GM12878 (cell line): ENCODE measurements at regions not wholly inside any gene's neighbourhood (a gene's known extent, or its start where the extent isn't known, plus 50 kb on each side); places are given as distances from the start of the nearest gene placed in this dataset.

ENCODE experiments used
- ATAC-seq: fragments of 200-7000 bp; cut with Tn5 transposase; 3 replicates; pipeline ENCODE4 v1.9.1; 2020; ENCODE audit warnings: mild to moderate bottlenecking, moderate library complexity
- BruUV-seq: library from RNA; stranded (reverse); fragments of 400-500 nt; replicated peaks from 2 replicates; lab custom pipeline; 2021; lab: Mats Ljungman, UMichigan
- CTCF ChIA-PET: fragments of 300-600 bp; sonication (Branson Sonifier 250); formaldehyde crosslinking; extraction: SDS; loops from one replicate; lab custom pipeline; 2021; ENCODE audit warnings: inconsistent platforms; lab: Yijun Ruan, JAX
- POLR2A ChIA-PET: fragments of 350-600 bp; formaldehyde crosslinking; extraction: SDS; loops from one replicate; lab custom pipeline; 2021; ENCODE audit warnings: inconsistent platforms; lab: Charles Lee
- RAD21 ChIA-PET: fragments of 300-600 bp; sonication (Branson Sonifier 250); formaldehyde crosslinking; loops from one replicate; lab custom pipeline; 2023; ENCODE audit warnings: antibody characterized with exemption; ENCODE audit not compliant: unreplicated experiment; lab: Charles Lee
- SMC1A ChIA-PET: fragments of 300-600 bp; sonication (Branson Sonifier 250); formaldehyde crosslinking; loops from one replicate; lab custom pipeline; 2023; ENCODE audit not compliant: unreplicated experiment, uncharacterized antibody; lab: Charles Lee
- DNase-seq: peaks from one replicate; pipeline ENCODE4 v3.0.0-alpha.2; 2011; ENCODE audit warnings: low read depth, low spot score
- FAIRE-seq: peaks from 3 replicates; lab custom pipeline; 2011; peaks lifted over from hg19 to GRCh38; lab: Jason Lieb, UNC
- H2AFZ ChIP-seq: 2 replicates; pipeline ENCODE4 v1.6.0; 2011; ENCODE audit warnings: low read depth, low read length, control low read depth; ENCODE audit not compliant: control insufficient read depth
- H3K27ac ChIP-seq: 2 replicates; pipeline ENCODE4 v1.5.1; 2011; ENCODE audit warnings: control low read depth; ENCODE audit not compliant: control insufficient read depth, insufficient read depth
- H3K27me3 ChIP-seq, 2 experiments: replicated peaks in 1 of 2; 2 replicates each; pipeline versions ENCODE4 v1.6.0 to v1.6.1; 2011; ENCODE audit warnings: low read length in 1 of 2; ENCODE audit not compliant: control insufficient read depth in 2 of 2, insufficient read depth in 2 of 2
- H3K36me3 ChIP-seq, 2 experiments: 2 replicates each; pipeline ENCODE4 v1.5.1; 2011; ENCODE audit warnings: low read length in 1 of 2; ENCODE audit not compliant: control insufficient read depth in 2 of 2, insufficient read depth in 2 of 2
- H3K4me1 ChIP-seq: 2 replicates; pipeline ENCODE4 v1.6.1; 2011; ENCODE audit warnings: mild to moderate bottlenecking, low read length, moderate library complexity, mixed read lengths; ENCODE audit not compliant: control insufficient read depth, insufficient read depth
- H3K4me2 ChIP-seq: 2 replicates; pipeline ENCODE4 v1.6.0; 2011; ENCODE audit warnings: control low read depth; ENCODE audit not compliant: control insufficient read depth, insufficient read depth
- H3K4me3 ChIP-seq: fragments of 200-600 bp; sonication (generic); 2 replicates; pipeline ENCODE4 v1.5.1; 2016
- H3K79me2 ChIP-seq: 2 replicates; pipeline ENCODE4 v1.6.0; 2011; ENCODE audit warnings: low read length; ENCODE audit not compliant: control insufficient read depth, insufficient read depth
- H3K9ac ChIP-seq: 2 replicates; pipeline ENCODE4 v1.8.0; 2011; ENCODE audit warnings: low read length, control low read depth, mixed read lengths; ENCODE audit not compliant: control insufficient read depth, insufficient read depth
- H3K9me3 ChIP-seq: replicated peaks from 3 replicates; pipeline ENCODE4 v1.5.1; 2011; ENCODE audit warnings: mild to moderate bottlenecking, low read length; ENCODE audit not compliant: control insufficient read depth, insufficient read depth
- H4K20me1 ChIP-seq: 2 replicates; pipeline ENCODE4 v1.6.0; 2011; ENCODE audit not compliant: control insufficient read depth, insufficient read depth
- BHLHE40 ChIP-seq, 2 experiments: fragments of 450-650 bp in 1 of 2; IDR thresholded peaks; 2 replicates each; pipeline ENCODE4 v1.6.1; 2011 to 2017; ENCODE audit warnings: low read depth in 2 of 2, borderline replicate concordance in 1 of 2, improper control_type of control experiment in 1 of 2, low read length in 1 of 2, mild to moderate bottlenecking in 1 of 2
- CBX5 ChIP-seq: sonication (generic); IDR thresholded peaks from 2 replicates; pipeline ENCODE4 v1.6.1; 2016; ENCODE audit warnings: low read depth, moderate library complexity, mild to moderate bottlenecking, inconsistent platforms
- IRF5 ChIP-seq: fragments of 450-650 bp; IDR thresholded peaks from 2 replicates; pipeline ENCODE4 v1.6.1; 2017; ENCODE audit warnings: borderline replicate concordance
- MEF2B ChIP-seq: fragments of 450-650 bp; IDR thresholded peaks from 2 replicates; pipeline ENCODE4 v1.6.1; 2018; ENCODE audit warnings: mild to moderate bottlenecking, moderate library complexity; ENCODE audit not compliant: partially characterized antibody, poor library complexity, severe bottlenecking
- NFIC ChIP-seq: IDR thresholded peaks from 2 replicates; pipeline ENCODE4 v1.6.1; 2012; ENCODE audit warnings: low read depth, mild to moderate bottlenecking, inconsistent platforms, low read length, moderate library complexity
- NR2C2 ChIP-seq: IDR thresholded peaks from 2 replicates; pipeline ENCODE4 v1.6.1; 2011; ENCODE audit warnings: borderline replicate concordance, low read depth; ENCODE audit not compliant: control insufficient read depth, insufficient read length
- PRDM15 ChIP-seq: fragments of 450-650 bp; formaldehyde crosslinking; IDR thresholded peaks from 2 replicates; pipeline ENCODE4 v1.4.0; 2020; ENCODE audit warnings: mild to moderate bottlenecking, moderate library complexity
- SPI1 ChIP-seq: IDR thresholded peaks from 2 replicates; pipeline ENCODE4 v1.6.1; 2011; ENCODE audit warnings: low read depth, mild to moderate bottlenecking, low read length, moderate library complexity, borderline replicate concordance; ENCODE audit not compliant: insufficient read depth
- SREBF1 ChIP-seq: IDR thresholded peaks from 2 replicates; pipeline ENCODE4 v1.6.1; 2012; ENCODE audit warnings: mild to moderate bottlenecking, low read length
- WRNIP1 ChIP-seq: IDR thresholded peaks from 2 replicates; pipeline ENCODE4 v1.6.1; 2011; ENCODE audit warnings: low read depth, low read length, improper control_type of control experiment, borderline replicate concordance
- ZBED1 ChIP-seq: IDR thresholded peaks from 2 replicates; pipeline ENCODE4 v1.6.1; 2016; ENCODE audit warnings: borderline replicate concordance
- ZNF274 ChIP-seq: IDR thresholded peaks from one replicate; pipeline ENCODE4 v1.8.0; 2011; ENCODE audit not compliant: insufficient read length, insufficient read depth
- ZNF622 ChIP-seq: fragments of 450-650 bp; IDR thresholded peaks from 2 replicates; pipeline ENCODE4 v1.6.1; 2017; ENCODE audit warnings: mild to moderate bottlenecking, inconsistent platforms
- WGBS: methylation state at CpG from one replicate; pipeline ENCODE4 v1.1.6; 2016; ENCODE audit warnings: low lambda C conversion rate; ENCODE audit not compliant: insufficient replicate concordance, insufficient coverage; ENCODE audit errors: missing lambda C conversion rate; 5-methylcytosine and 5-hydroxymethylcytosine counted together
- in situ Hi-C: fragments of 300-500 bp; cut with MboI; formaldehyde crosslinking; loops from 9 replicates; pipeline ENCODE4 v1.14.3; 2018; ENCODE audit warnings: mixed read lengths
- intact Hi-C: fragments of 100-400 bp; cut with micrococcal nuclease; formaldehyde crosslinking; loops from one replicate; pipeline ENCODE4 v1.14.2; 2022; ENCODE audit not compliant: unreplicated experiment
- TF ChIP-seq, protein P1 (sequence below): fragments of 450-650 bp; IDR thresholded peaks from 2 replicates; pipeline ENCODE4 v1.6.1; 2016; ENCODE audit warnings: mild to moderate bottlenecking
- TF ChIP-seq, protein P2 (sequence below): fragments of 450-650 bp; formaldehyde crosslinking; IDR thresholded peaks from 2 replicates; pipeline ENCODE4 v1.5.0; 2022; ENCODE audit warnings: mild to moderate bottlenecking, missing genetic modification characterization

GRCh38 chr9:20269620-20270019, 352.7 kb downstream of the MLLT3 start:
- Histone ChIP-seq H3K36me3 (no peaks in the 10 kb centered on the region), H3K27ac (no peak overlapping the region), H3K4me2 (no peak overlapping the region), H3K4me3 (no peak overlapping the region), H3K79me2 (no peaks in the 10 kb centered on the region), H3K9me3 (no peaks in the 10 kb centered on the region; the same call in 2 of the 3 replicates), H4K20me1 (no peaks in the 10 kb centered on the region), H2AFZ (no peak overlapping the region), H3K4me1 (no peaks in the 10 kb centered on the region), H3K27me3 (no peaks in the 10 kb centered on the region), H3K9ac (no peak overlapping the region)
- FAIRE-seq (no peak), DNase-seq (no peak), ATAC-seq (no peak)
- RAD21 ChIA-PET, result no interaction called here
- intact Hi-C loops (no loop called here), in situ Hi-C loops (no loop called here)
- TF ChIP-seq PRDM15, result no peak
- no peak for TF ChIP-seq SPI1
- TF ChIP-seq BHLHE40 (IDR thresholded peaks at IDR 0.05; ENCODE audit: borderline replicate concordance in 1 of 2, low read depth in 2 of 2, low read length in 1 of 2), result no peak
- TF ChIP-seq IRF5, result no peak
- TF ChIP-seq NFIC, result no peak
- no peak for TF ChIP-seq ZNF622
- TF ChIP-seq WRNIP1, result no peak
- TF ChIP-seq ZBED1, result no peak
- TF ChIP-seq NR2C2, result no peak
- no peak for TF ChIP-seq CBX5
- TF ChIP-seq, protein P1, sequence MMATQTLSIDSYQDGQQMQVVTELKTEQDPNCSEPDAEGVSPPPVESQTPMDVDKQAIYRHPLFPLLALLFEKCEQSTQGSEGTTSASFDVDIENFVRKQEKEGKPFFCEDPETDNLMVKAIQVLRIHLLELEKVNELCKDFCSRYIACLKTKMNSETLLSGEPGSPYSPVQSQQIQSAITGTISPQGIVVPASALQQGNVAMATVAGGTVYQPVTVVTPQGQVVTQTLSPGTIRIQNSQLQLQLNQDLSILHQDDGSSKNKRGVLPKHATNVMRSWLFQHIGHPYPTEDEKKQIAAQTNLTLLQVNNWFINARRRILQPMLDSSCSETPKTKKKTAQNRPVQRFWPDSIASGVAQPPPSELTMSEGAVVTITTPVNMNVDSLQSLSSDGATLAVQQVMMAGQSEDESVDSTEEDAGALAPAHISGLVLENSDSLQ, result no peak
- TF ChIP-seq SREBF1, result no peak
- TF ChIP-seq MEF2B, result no peak
- TF ChIP-seq, protein P2, sequence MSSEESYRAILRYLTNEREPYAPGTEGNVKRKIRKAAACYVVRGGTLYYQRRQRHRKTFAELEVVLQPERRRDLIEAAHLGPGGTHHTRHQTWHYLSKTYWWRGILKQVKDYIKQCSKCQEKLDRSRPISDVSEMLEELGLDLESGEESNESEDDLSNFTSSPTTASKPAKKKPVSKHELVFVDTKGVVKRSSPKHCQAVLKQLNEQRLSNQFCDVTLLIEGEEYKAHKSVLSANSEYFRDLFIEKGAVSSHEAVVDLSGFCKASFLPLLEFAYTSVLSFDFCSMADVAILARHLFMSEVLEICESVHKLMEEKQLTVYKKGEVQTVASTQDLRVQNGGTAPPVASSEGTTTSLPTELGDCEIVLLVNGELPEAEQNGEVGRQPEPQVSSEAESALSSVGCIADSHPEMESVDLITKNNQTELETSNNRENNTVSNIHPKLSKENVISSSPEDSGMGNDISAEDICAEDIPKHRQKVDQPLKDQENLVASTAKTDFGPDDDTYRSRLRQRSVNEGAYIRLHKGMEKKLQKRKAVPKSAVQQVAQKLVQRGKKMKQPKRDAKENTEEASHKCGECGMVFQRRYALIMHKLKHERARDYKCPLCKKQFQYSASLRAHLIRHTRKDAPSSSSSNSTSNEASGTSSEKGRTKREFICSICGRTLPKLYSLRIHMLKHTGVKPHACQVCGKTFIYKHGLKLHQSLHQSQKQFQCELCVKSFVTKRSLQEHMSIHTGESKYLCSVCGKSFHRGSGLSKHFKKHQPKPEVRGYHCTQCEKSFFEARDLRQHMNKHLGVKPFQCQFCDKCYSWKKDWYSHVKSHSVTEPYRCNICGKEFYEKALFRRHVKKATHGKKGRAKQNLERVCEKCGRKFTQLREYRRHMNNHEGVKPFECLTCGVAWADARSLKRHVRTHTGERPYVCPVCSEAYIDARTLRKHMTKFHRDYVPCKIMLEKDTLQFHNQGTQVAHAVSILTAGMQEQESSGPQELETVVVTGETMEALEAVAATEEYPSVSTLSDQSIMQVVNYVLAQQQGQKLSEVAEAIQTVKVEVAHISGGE (CRISPR knock-in tag), result no peak
- TF ChIP-seq ZNF274, result no peak
- BruUV-seq, result no TSS peak
- SMC1A ChIA-PET, result interaction anchor here (1.1 kb wide), 1 partner anchor 27 kb away, joined by 3 read pairs; no protein-coding TSS in a partner anchor
- CTCF ChIA-PET, result no interaction called here
- WGBS, result 44% methylated on average over 2 of the region's 2 CpGs
- POLR2A ChIA-PET, result no interaction called here
